IPS-18a (cell line): ENCODE measurements at regions not wholly inside any gene's neighbourhood (a gene's known extent, or its start where the extent isn't known, plus 50 kb on each side); places are given as distances from the start of the nearest gene placed in this dataset.

Experiments used
- H3K27ac ChIP-seq: one replicate; pipeline ENCODE4 v1.5.1; 2013; ENCODE audit warnings: low read length
- H3K27me3 ChIP-seq: one replicate; pipeline ENCODE4 v1.6.1; 2013; ENCODE audit warnings: mild to moderate bottlenecking, low read length; ENCODE audit not compliant: control insufficient read depth, insufficient read depth
- H3K36me3 ChIP-seq: one replicate; pipeline ENCODE4 v1.6.1; 2013; ENCODE audit warnings: low read depth, low read length; ENCODE audit not compliant: control insufficient read depth
- H3K4me1 ChIP-seq: one replicate; pipeline ENCODE4 v1.6.1; 2013; ENCODE audit warnings: low read depth, low read length; ENCODE audit not compliant: control insufficient read depth
- H3K4me3 ChIP-seq: one replicate; pipeline ENCODE4 v1.5.1; 2013; ENCODE audit warnings: low read length
- H3K9ac ChIP-seq: one replicate; pipeline ENCODE4 v1.6.1; 2013; ENCODE audit warnings: mild to moderate bottlenecking, low read length, moderate library complexity
- H3K9me3 ChIP-seq: one replicate; pipeline ENCODE4 v1.6.1; 2013; ENCODE audit warnings: low read depth, low read length; ENCODE audit not compliant: control insufficient read depth

DNA sequence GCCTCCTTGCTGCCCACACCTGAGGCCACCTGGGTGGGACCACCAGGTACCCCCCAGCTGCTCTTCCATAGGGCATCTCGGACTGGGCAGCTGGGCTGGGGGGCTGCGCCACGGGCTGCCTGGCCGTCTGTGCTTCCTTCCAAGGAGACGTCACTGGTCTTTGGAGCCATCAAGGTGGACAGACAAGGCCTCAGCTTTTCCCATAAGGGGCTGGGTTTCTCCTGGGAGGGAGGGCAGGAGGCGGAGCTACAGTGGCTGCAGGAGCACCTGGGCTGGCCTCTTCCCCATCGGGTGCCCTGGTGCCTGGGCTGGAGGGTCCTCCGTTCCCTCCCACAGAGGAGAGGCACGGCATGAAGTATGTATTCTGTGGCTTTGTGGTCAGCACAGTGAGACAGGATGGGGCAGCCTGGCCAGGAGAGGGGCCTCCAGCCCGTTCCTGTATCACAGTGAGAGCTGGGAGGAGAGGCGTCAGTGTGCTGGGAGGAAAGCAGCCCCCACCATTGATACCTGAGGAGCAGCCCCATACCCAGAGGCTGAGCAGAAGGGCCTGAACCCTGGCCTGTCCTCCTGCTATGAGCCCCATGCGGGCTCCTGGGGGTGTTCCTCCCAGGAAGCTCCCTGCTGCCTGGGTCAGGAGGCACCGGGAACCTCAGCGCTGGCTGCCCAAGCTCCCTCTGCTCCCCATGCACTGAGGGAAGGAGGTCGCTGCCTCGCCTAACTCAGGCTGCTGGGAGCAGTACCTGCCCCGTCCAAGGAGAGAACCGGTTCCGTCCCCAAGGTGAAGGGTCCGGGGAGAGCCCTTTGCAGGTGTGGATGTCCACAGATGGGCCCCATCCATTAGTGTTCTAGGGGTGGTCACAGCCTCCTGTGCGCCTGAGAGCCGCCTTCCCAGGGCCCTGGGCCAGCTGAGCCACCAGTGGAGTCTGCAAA, 1075.0 kb downstream of the BRD1 start:
- H3K9ac ChIP-seq, result no peak overlapping the region
- H3K9me3 ChIP-seq, result no peaks in the 10 kb centered on the region
- no peak overlapping the region for H3K27ac ChIP-seq
- no peaks in the 10 kb centered on the region for H3K27me3 ChIP-seq
- no peak overlapping the region for H3K4me3 ChIP-seq
- H3K36me3 ChIP-seq, result no peaks in the 10 kb centered on the region
- no peaks in the 10 kb centered on the region for H3K4me1 ChIP-seq

DNA sequence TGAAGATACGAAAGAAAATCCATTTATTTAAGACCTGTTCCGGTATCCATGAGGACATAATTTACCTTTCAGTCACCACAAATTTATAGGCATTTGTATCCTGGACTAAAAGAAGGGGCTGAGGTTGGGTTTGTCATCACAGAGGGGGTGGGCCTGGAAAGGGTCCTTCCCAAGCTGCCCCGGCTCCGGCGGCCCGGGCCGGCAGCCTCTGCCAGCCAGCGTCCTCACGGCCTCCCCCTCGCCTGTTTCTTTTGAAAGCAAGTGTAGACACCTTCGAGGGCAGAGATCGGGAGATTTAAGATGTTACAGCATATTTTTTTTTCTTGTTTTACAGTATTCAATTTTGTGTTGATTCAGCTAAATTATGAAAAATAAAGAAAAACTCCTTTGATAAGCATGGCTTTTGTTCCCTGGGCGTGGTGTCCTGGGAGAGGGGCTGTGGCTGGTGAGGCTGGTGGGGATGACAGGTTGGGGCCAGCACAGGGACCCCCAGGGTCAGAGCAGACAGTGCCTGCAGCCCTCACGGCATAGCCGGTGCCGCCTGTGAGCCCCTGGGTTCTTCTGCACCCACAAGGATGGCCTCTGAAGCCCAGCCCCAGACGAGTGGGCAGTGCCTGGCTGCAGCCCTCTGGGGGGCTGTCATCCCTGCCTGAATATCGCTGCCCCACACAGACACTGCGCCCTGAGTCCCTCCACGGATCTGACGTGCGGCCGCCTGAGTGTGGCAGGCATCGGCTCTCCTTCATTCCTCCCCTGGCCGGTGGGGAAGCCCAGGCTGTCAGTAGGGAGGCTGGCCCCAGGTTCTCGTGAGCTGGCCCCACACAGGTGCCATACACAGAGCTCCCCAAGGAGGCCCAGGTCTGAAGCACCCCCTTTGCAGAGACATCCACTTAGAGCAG, 1075.9 kb downstream of the BRD1 start:
- Histone ChIP-seq H3K9me3 (no peaks in the 10 kb centered on the region), H3K9ac (no peak overlapping the region), H3K4me3 (no peak overlapping the region), H3K36me3 (no peaks in the 10 kb centered on the region), H3K4me1 (no peaks in the 10 kb centered on the region), H3K27me3 (no peaks in the 10 kb centered on the region), H3K27ac (no peak overlapping the region)

DNA sequence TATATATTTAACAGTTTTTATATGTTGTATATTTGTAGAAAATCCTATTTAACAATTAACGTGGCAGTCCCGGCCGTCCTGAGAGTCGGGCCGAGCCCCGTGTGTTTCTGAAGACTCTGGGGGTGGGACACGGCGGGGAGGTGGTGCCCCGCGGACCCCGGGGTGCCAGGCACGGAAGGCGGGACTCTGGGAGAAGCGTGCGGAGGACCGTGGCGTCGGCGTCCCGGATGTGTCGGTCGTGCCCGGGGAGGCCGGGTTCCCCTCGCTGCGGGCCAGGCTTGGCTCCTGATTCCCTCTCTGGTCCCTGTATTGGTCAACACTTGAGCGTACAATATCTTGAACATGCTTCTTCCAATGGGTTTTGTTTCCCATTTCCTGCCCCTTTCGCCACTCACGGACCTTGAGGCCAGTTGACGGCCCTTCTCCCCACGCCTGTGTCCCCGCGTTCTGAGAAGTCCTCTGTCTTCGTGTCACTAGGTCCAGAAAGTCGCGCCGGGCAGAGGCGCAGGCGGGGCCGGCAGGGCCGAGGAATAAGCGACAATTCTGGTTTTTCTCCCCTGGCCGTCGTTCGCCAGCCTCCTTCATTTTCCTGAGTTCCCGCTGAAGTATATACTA, 1076.7 kb downstream of the BRD1 start:
- Histone ChIP-seq H3K4me1 (no peaks in the 10 kb centered on the region), H3K27me3 (no peaks in the 10 kb centered on the region), H3K27ac (no peak overlapping the region), H3K36me3 (no peaks in the 10 kb centered on the region), H3K9me3 (no peaks in the 10 kb centered on the region), H3K9ac (no peak overlapping the region), H3K4me3 (no peak overlapping the region)

DNA sequence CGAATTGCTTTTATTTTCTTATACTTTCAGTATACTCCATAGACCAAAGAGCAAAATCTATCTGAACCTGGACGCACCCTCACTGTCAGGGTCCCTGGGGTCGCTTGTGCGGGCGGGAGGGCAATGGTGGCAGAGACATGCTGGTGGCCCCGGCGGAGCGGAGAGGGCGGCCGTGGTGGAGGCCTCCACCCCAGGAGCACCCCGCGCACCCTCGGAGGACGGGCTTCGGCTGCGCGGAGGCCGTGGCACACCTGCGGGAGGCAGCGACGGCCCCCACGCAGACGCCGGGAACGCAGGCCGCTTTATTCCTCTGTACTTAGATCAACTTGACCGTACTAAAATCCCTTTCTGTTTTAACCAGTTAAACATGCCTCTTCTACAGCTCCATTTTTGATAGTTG, 1077.4 kb downstream of the BRD1 start:
- H3K27me3 ChIP-seq, result no peaks in the 10 kb centered on the region
- no peak overlapping the region for H3K4me3 ChIP-seq
- H3K4me1 ChIP-seq, result no peaks in the 10 kb centered on the region
- H3K27ac ChIP-seq, result no peak overlapping the region
- no peak overlapping the region for H3K9ac ChIP-seq
- no peaks in the 10 kb centered on the region for H3K9me3 ChIP-seq
- H3K36me3 ChIP-seq, result no peaks in the 10 kb centered on the region

DNA sequence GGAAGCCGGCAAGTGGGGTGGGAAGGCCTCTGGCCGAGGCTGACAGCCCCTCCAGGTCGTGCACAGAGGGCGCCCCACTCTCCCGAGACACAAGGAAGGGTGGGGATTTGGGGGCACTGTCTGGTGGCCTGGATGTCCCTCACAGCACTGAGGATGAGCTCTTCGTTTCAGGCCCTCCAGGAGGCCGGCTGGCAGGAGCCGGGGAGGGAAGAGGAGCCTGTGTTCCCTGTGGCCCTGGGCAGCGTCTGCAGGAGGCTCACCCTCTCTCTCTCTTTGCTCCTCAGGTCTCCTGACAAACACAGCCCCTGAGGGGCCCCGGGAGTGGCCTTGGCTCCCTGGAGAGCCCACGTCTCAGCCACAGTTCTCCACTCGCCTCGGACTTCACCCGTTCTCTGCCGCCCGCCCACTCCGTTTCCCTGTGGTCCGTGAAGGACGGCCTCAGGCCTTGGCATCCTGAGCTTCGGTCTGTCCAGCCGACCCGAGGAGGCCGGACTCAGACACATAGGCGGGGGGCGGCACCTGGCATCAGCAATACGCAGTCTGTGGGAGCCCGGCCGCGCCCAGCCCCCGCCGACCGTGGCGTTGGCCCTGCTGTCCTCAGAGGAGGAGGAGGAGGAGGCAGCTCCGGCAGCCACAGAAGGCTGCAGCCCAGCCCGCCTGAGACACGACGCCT, 1078.0 kb downstream of the BRD1 start:
- Histone ChIP-seq H3K4me1 (no peaks in the 10 kb centered on the region), H3K9ac (no peak overlapping the region), H3K9me3 (no peaks in the 10 kb centered on the region), H3K27me3 (no peaks in the 10 kb centered on the region), H3K4me3 (no peak overlapping the region), H3K27ac (no peak overlapping the region), H3K36me3 (no peaks in the 10 kb centered on the region)

DNA sequence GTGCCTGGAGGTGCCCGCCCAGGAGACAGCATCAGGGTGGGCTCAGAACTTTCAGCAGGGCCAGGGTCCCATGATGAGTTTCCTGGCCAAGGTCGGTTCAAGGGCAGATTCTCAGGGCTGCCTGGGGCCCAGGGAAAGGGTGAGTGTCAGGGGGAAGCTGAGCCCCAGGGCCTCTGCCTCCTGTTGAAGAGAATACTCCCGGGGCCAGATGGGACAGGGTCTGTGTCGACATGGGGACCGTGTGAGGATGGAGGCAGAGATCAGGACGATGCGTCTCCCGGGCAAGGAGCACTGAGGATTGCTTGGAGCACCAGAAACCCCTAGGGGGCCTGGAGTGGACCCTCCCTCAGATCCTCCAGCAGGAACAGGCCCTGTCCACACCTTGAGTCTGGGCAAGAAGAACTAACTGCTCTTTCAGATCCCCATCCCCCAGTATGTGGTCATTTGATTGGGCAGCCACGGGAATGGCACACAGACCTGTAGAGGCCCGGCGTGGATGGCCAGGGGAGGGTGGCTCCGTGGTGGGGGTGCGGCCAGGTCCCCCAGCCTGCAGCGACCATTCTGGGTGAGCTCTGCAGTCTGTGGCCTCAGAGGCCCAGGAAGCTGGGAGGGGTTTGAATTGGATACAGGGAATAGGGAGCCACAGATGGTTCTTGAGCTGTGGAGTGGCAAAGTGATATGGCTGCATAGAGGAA, 1078.7 kb downstream of the BRD1 start:
- Histone ChIP-seq H3K4me1 (no peaks in the 10 kb centered on the region), H3K9ac (no peak overlapping the region), H3K4me3 (no peak overlapping the region), H3K27ac (no peak overlapping the region), H3K9me3 (no peaks in the 10 kb centered on the region), H3K27me3 (no peaks in the 10 kb centered on the region), H3K36me3 (no peaks in the 10 kb centered on the region)

DNA sequence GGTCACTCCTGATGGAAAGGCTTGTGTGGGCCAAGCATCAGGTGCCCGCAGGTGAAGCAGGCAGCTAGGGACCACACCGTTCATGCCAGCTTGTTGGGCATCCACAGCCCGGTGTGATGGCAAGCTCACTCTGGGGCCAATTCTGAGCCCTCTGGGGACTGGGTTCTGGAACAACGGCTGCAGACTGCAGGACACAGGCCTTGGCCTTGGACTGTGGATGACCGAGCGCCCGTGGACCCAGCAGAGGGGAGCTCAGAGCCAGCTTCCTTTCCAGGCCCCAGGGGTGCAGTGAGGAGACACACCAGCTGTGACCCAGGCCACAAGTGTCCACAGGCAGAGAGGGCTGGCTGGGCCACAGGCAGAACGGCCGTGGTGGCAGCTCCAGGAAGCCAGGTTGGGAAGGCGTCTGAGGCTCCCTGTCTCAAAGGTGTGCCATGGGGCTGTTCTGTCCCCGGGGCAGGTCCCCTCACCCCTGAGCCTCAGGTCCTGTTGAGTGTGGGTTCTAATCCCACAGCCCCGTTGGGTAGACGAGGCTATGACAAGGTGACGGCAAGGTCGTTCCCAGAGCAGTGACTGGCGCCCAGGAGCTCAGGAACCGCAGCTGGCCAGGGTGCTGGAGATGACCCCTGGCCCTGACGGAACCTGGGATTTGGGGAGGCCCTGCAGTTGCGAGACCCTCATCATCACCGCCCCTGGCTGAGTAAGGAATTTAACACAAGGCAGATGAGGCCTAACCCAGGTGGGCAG, 1079.4 kb downstream of the BRD1 start:
- no peaks in the 10 kb centered on the region for H3K4me1 ChIP-seq
- no peaks in the 10 kb centered on the region for H3K27me3 ChIP-seq
- H3K9ac ChIP-seq, result no peak overlapping the region
- no peak overlapping the region for H3K27ac ChIP-seq
- no peaks in the 10 kb centered on the region for H3K9me3 ChIP-seq
- no peaks in the 10 kb centered on the region for H3K36me3 ChIP-seq
- H3K4me3 ChIP-seq, result no peak overlapping the region

DNA sequence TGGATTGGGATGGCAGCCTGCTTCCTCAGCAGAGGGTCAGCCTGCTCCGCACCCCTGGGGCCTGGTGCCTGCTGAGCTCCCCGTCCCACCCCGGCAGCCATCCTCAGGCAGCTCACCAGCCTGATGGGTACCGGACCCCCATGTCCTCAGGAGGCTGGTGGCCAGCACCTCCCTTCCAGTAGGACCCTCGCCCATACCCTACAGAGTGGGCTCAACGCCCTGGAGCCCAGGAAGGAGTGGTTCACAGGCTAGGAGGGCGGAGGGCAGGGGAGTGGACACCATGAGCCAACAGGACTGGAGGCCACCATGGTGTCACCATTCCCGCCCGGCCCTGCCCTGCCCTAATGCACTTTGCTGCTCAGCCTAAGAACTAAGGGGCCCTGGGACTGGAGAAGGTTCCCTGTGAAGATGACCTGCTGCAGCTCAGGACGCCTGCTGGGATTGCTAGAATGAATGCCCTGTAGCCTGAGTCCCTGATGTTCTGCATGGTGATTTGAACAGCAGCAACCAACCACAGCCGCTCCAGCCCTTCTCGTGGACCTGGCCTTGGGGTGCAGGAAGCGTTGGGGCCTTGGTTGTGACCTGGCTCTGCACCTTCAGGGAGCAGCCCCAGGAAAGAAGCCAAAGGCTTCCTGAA, 1080.8 kb downstream of the BRD1 start:
- H3K4me3 ChIP-seq, result no peak overlapping the region
- no peaks in the 10 kb centered on the region for H3K36me3 ChIP-seq
- H3K9me3 ChIP-seq, result no peaks in the 10 kb centered on the region
- H3K9ac ChIP-seq, result no peak overlapping the region
- no peaks in the 10 kb centered on the region for H3K27me3 ChIP-seq
- H3K4me1 ChIP-seq, result no peaks in the 10 kb centered on the region
- no peak overlapping the region for H3K27ac ChIP-seq

DNA sequence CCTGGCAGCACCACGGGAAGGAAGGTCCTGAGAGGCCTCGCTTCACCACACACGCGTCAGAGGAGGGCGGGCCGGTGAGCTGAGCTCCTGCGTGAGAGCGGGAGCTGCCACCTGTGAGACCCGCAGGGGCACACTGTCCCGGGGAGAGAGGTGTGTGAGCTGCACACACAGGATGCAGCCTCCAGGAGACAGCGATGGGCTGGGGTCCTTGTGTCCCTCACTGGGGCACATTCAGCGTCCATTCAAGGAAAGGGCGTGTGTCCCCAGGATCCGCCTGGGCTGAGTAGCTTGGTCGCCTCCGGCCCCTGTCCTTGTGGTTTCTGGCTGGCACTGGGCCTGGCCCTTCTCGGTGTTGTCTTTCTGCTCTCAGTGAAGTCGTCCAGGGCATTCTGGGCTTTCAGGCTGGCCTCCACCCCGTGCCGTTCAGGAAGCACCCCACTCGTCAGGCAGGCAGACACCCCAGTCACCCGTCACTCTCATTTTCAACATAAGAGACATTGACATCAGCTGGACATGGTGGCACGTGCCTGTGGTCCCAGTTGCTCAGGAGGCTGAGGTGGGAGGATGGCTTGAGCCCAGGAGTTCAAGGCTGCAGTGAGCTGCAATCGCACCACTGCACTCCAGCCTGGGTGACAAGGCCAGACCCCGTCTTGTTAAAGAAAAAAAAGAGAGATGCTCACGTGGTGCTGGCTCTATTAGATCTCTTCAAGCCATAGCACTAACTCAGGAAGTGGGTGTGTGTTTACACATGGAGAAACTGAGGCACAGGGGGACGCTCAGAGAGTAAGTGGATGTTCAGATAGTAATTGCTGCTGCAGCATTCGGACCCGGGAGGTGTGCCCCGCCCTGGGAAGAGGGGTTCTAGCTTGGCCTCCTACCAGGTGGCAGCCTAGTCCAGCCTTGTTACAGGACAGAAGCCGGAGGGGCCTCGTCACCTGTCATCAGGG, 1081.6 kb downstream of the BRD1 start:
- Histone ChIP-seq H3K36me3 (no peaks in the 10 kb centered on the region), H3K27ac (no peak overlapping the region), H3K27me3 (no peaks in the 10 kb centered on the region), H3K9ac (no peak overlapping the region), H3K4me1 (no peaks in the 10 kb centered on the region), H3K9me3 (no peaks in the 10 kb centered on the region), H3K4me3 (no peak overlapping the region)
